NCI-H2081 (cell line): ENCODE measurements at regions not wholly inside any gene's neighbourhood (a gene's known extent, or its start where the extent isn't known, plus 50 kb on each side); places are given as distances from the start of the nearest gene placed in this dataset.

Experiments
- DNase-seq, 2 experiments: peaks; one replicate each; lab custom pipeline; 2025; lab: John Stamatoyannopoulos, UW

DNA sequence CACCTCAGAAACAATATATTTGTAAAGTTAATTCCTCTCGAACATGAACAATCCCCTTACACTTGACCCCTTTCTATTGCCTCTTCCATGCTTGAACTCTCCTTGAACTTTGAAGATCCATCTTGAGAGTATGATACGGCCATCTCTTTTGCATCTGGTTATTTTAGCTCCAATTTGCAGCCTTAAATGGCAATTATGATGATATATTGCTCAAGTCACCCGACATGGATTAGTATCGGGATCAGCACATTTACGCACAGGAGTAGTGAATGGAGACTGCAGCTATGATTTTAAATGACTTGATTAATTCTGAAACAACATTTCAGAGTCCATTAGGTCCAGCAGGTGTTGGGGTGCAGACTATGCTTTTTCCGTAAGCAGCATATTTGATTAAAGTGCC lies 143.8 kb upstream of the PAQR3 start:
- DNase-seq, result no peak

GRCh38 chr4:79081973-79082372 lies 142.7 kb upstream of the PAQR3 start:
- DNase-seq, result no peak

- DNase-seq, result no peak
Measured at GRCh38 chr4:79078339-79078738, 139.1 kb upstream of the PAQR3 start.

- DNase-seq, result no peak
Measured at GRCh38 chr4:79074040-79074439, 134.8 kb upstream of the PAQR3 start.

DNA sequence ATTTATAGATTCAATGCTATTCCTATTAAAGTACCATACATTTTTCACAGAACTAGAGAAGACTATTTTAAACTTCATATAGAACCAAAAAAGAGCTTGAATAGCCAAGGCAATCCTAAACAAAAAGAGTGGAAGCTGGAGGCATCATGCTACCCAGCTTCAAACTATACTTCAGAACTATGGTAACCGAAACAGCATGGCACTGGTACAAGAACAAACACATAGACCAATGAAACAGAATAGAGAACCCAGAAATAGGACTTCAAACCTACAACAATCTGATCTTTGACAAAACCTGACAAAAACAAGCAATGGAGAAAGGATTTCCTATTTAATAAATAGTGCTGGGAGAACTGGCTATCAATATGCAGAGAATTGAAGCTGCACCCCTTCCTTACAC lies 134.2 kb upstream of the PAQR3 start:
- DNase-seq, result no peak

DNA sequence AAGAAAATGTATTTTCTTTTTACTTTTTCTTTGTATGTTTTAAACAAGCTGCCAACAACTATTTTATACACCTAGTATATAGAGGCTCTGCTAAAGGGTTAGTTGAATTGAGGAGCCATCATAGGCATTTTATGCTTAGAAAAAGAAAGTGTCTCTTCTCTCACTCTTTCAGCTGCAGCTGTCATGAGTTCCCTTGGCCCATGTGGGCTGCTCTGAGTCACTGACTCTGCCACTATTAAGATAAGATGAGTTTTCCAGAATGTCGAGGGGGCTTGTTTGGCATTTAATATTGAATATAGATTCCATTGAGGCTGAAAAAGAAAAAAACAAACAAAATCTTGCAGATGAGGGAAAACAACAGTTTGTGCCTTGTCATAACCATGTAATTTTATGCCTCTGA lies 126.0 kb upstream of the PAQR3 start:
- DNase-seq, result no peak

DNA sequence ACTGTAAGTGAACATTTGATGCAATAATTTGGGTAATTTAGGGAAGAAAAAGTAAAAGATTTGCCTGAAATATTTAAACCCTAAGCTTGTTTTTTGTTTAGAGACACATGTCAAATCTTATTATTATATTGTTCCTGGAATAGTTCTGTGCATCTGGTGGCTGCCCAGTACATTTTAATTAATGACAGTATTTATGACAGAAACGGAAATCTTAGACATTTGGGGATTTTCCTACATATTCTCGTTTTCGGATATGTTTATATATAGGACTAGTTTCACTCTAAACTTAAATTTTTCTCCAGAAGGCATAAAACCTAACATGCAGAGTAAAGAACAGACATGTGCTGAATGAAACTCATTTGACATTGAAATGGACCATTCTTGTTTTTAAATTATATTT lies 125.6 kb upstream of the PAQR3 start:
- no peak for DNase-seq

GRCh38 chr4:79059631-79060399 lies 120.6 kb upstream of the PAQR3 start:
- no peak for DNase-seq

- no peak for DNase-seq
Measured at GRCh38 chr4:79057772-79058171, 118.5 kb upstream of the PAQR3 start.

DNA sequence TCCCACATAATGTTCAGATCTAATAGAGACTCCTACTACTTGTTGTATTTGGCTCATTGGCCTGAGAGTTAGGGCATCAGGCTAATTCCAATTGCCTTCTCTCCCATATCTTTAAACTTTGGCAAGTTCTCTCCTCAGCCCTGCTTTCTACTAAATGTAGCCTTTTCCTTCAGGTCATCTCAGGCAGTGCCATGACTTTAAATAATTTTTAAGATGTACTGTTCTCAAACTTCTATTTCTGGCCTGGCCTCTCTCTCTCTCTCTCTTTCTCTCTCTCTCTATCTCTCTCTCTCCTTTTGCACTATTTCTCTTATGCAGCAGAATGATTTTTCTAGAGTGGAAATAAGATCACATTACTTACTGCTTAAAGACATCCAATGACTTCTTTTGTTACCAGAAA lies 114.5 kb upstream of the PAQR3 start:
- no peak for DNase-seq

- DNase-seq, result peak; percentile 72 to 93
Measured at GRCh38 chr4:79050541-79050880, 111.3 kb upstream of the PAQR3 start.

DNA sequence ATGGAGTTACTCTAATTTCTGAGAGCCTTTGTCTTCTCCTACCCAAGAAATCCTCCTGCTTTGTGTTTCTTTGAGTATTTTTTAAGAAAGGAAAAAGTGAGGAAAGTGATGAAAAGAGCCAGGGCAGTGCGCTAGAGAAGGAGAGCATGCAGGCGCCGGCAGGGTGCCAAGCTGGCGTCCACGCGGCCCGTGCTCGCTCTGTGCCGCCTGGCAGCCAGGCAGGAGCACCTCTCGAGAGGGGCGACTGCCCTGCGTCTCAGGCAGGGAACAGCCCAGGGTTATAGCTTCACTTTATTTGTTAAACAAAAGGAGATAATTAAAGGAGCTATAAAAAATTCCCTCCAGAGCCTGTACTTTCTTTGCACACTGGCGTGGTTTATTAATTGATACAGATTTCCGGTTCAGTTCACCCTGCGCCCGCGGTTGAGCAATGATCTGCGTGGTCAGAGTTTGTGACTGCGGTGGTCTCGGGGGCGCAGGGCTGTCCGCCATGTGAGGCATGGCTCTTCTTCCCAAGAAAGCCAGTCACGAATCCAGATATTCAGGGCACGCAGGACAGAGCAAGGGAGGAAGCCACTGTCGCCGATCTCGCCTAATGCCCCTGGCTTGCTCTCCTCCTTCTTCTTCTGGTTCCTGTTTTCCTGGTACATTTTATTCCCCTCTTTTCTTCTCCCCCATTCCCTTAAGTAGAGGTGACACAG lies 110.8 kb upstream of the PAQR3 start:
- DNase-seq, result peak; percentile 41 to 72

DNA sequence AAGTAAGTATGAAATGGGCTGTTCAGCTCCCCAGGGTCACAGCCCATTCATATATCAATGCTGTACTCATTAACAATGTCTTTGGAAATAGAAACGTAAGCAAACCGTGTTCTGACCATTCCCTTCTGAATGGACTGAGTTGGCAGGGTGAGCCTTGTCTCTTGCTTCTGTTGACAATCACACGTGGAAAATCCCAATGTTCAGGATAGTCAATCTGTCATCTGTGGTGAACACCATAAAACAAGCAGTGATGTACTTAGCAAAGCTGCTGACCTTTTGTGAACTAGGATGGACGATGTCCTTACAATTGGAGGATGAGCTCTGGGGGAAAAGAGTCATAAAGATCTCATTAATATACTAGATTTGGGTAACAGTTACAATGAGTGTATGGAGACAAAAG lies 109.6 kb upstream of the PAQR3 start:
- DNase-seq, result peak in 1 of 2 experiments; percentile 4

- no peak for DNase-seq
Measured at GRCh38 chr4:79047316-79047715, 108.1 kb upstream of the PAQR3 start.

DNA sequence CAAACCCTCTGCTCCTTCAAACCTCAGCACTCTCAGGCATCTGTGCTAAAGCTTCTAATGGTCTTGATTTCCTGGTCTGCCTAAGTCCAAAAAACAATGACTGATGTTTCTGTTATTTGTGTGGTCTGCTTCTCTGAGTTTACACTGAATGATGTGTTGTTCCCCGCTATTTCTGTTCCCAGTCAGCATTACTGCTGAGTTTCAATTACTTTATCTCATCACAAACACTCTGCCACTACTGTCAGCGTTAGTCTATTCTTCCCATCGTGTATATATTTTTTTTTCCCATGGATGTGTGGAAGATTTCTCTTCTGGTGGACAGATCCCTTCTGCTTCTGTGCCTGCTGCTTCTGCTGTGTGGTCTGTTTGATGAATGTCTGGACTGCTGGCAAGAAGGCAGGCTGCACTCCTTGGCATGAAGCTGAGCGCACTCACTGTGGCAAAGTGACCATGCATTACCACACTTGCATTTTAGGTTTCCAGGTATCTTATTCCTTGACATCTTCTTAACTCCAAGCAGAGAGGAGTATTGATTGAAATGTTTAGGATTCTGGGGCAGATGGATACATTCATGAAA lies 106.9 kb upstream of the PAQR3 start:
- DNase-seq, result no peak

DNA sequence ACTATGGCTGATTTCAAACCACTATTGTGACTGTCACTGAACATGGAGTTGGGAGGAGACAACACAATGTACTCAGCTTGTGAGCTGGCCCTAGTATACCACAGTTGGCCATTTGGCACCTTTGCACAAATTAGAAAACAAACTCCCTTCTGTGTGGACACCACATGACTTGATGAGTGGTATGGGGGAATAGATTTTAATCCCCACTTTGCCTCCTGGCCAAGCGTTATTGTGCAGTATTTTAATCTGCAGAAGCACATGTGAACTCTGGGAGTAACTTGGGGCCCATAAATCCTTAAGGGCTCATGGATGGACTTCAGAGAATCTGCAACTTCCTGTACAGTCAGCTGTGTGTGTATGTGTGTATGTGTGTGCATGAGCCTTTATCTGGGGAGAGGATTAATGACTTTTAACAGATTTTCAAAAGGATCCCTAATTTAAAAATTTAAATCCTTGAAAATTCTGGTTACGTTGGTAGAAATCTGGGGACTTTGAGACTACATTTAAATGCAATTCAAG lies 105.0 kb upstream of the PAQR3 start:
- DNase-seq, result no peak

- no peak for DNase-seq
Measured at GRCh38 chr4:79043138-79043537, 103.9 kb upstream of the PAQR3 start.

GRCh38 chr4:79042079-79042674 lies 102.9 kb upstream of the PAQR3 start:
- peak; percentile 50 to 69 for DNase-seq

DNA sequence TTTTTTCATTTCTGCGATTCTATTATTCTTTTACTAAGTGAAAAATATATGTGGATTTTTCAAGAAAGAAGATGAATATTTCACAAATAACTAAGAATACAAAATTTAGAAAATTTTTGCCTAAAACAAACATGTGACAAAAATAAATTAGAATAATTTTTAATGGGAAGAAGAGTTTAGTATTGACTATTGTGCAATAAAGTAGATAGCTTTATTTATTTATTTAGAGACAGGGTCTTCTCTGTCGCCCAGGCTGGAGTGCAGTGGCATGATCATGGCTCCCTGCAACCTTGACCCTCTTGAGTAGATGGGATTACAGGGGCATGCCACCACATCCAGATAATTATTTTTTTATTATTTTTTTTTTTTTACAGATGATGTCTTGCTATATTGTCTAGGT lies 95.3 kb upstream of the PAQR3 start:
- DNase-seq, result no peak

DNA sequence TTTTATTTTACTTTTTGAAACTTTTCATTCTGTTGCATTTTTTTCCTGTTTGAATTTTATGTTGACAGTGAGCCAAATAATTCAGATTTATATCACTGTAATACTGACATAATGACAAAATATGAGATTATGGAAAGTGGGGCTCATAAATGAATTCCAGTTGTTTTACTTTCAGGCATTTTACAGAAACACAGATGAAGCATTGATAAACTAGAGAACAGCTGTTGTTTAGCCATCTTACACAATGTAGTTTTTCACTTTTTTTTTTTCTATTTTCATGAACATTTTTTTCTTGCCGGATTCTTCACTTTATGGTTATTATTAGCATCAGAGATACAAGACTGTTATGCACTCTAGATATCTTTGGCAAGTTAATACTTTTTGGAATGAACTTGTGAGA lies 91.7 kb upstream of the PAQR3 start:
- DNase-seq, result no peak

- DNase-seq, result no peak
Measured at GRCh38 chr4:79027656-79028055, 88.4 kb upstream of the PAQR3 start.

- DNase-seq, result no peak
Measured at GRCh38 chr4:79025170-79025569, 85.9 kb upstream of the PAQR3 start.
